ENCODE measurements at regions not wholly inside any gene's neighbourhood (a gene's known extent, or its start where the extent isn't known, plus 50 kb on each side); places are given as distances from the start of the nearest gene placed in this dataset.

GRCh38 chr1:110726755-110727154 is 52.0 kb upstream of the KCNA3 start:
- Histone ChIP-seq H3K27ac (ENCODE audit: low read depth, low read length) (no peak overlapping the region), H3K4me3 (ENCODE audit: low read length) (peak overlapping the region; percentile 13), H3K27me3 (ENCODE audit: insufficient read depth, low read length, poor library complexity, severe bottlenecking) (peaks cover under 1% of the 10 kb centered on the region), H3K4me1 (ENCODE audit: insufficient read depth, low read length) (peaks cover 25% of the 10 kb centered on the region), H3K9me3 (ENCODE audit: low read length) (no peaks in the 10 kb centered on the region), H3K36me3 (ENCODE audit: insufficient read depth, low read length) (no peaks in the 10 kb centered on the region)
- Mint-ChIP-seq H3K36me3 (no peaks in the 10 kb centered on the region), H3K4me3 (peak overlapping the region; percentile 21 to 75 (median 67)), H3K9me3 (no peaks in the 10 kb centered on the region), H3K27ac (peak overlapping the region; percentile 55 to 89 (median 70)), H3K27me3 (no peaks in the 10 kb centered on the region), H3K4me1 (peaks cover 27 to 36% (median 34%) of the 10 kb centered on the region in 3 donors)
- ChIA-PET CTCF (interaction anchor here (1.0 to 2.5 kb wide), 5 partner anchors 15 to 117 kb away, joined by 3 to 11 read pairs (median 4); no protein-coding TSS in a partner anchor), POLR2A (interaction anchor here (0.5 to 1.4 kb wide), 4 partner anchors 51 to 65 kb away, joined by 3 to 4 read pairs (median 4); no protein-coding TSS in a partner anchor)
- DNase-seq, result peak in 2 of 5 donors; percentile 12 to 33
